C4-2B (cell line): ENCODE measurements at regions not wholly inside any gene's neighbourhood (a gene's known extent, or its start where the extent isn't known, plus 50 kb on each side); places are given as distances from the start of the nearest gene placed in this dataset.

ENCODE experiments used
- ZFX ChIP-seq: fragments of 450-650 bp; IDR thresholded peaks from 2 replicates; pipeline ENCODE4 v1.6.1; 2017
- TF ChIP-seq, protein P1 (sequence below): fragments of 450-650 bp; conservative IDR thresholded peaks from 2 replicates; pipeline ENCODE4 v1.5.1; 2017; ENCODE audit warnings: mild to moderate bottlenecking

DNA sequence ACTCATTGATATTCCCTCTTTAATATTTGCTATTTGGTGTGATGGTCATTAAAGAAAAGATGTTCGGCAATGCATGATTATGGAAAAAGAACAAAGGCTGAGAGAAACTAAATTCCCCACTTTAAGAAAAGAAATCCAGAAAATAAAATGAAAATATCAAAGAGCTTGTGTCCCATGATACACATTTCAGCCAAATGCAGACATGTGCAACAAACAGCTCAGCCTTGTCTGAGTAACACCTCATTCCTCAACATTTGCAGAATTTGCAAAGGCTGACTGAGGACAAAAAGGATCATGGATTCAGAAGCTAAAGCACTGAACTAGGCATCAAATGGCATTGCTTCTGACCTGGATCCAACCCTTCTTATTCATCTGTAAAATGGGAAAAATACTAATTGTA lies 281.0 kb downstream of the RAB28 start:
- TF ChIP-seq, protein P1, sequence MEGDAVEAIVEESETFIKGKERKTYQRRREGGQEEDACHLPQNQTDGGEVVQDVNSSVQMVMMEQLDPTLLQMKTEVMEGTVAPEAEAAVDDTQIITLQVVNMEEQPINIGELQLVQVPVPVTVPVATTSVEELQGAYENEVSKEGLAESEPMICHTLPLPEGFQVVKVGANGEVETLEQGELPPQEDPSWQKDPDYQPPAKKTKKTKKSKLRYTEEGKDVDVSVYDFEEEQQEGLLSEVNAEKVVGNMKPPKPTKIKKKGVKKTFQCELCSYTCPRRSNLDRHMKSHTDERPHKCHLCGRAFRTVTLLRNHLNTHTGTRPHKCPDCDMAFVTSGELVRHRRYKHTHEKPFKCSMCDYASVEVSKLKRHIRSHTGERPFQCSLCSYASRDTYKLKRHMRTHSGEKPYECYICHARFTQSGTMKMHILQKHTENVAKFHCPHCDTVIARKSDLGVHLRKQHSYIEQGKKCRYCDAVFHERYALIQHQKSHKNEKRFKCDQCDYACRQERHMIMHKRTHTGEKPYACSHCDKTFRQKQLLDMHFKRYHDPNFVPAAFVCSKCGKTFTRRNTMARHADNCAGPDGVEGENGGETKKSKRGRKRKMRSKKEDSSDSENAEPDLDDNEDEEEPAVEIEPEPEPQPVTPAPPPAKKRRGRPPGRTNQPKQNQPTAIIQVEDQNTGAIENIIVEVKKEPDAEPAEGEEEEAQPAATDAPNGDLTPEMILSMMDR, result no peak
- TF ChIP-seq ZFX, result no peak
